ENCODE measurements at regions not wholly inside any gene's neighbourhood (a gene's known extent, or its start where the extent isn't known, plus 50 kb on each side); places are given as distances from the start of the nearest gene placed in this dataset.

GRCh38 chr16:50948268-50948930 lies 202.7 kb downstream of the SALL1 start:
- TF ChIP-seq CTCF (IDR thresholded peaks at IDR 0.05): no peak
- TF ChIP-seq POLR2A (IDR thresholded peaks at IDR 0.05): no peak
